ENCODE measurements at regions not wholly inside any gene's neighbourhood (a gene's known extent, or its start where the extent isn't known, plus 50 kb on each side); places are given as distances from the start of the nearest gene placed in this dataset.

DNA sequence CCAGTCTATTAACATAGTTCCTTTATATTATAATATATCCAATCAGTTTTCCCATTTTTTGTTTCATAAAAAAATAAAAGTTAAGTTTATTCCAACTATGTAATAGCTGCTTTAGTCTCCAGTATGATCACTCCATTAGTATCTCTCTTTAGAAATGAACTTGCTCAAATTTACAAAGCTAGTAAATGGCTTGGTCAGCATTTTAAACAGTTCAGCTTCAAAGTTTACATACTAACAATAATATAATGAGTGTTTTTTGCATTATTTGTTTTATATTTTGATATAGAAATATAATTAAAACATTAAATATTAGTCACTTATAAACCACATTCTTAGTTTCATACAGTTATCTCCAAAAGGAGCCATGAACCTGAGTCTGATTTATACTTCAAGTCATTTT, 1073.8 kb downstream of the SLITRK5 start:
- H3K4me3 ChIP-seq (ENCODE audit: low read length): no peak overlapping the region
- no peaks in the 10 kb centered on the region for H3K9me3 ChIP-seq (ENCODE audit: control insufficient read depth, insufficient read depth, low read length)
- H3K36me3 ChIP-seq (ENCODE audit: control insufficient read depth, insufficient read depth, low read length): no peaks in the 10 kb centered on the region
- no peak overlapping the region for H3K27ac Mint-ChIP-seq
- H3K4me1 Mint-ChIP-seq: peaks cover 5 to 11% of the 10 kb centered on the region in 2 donors
- H3K27me3 Mint-ChIP-seq (ENCODE audit: low read depth in 2 of 2): no peaks in the 10 kb centered on the region
- no peaks in the 10 kb centered on the region for H3K27me3 ChIP-seq (ENCODE audit: control insufficient read depth, insufficient read depth, low read length)
- H3K36me3 Mint-ChIP-seq: peaks cover 7% of the 10 kb centered on the region
- ATAC-seq (no peak), DNase-seq (no peak)
- no peak overlapping the region for H3K4me3 Mint-ChIP-seq
- H3K9me3 Mint-ChIP-seq: no peaks in the 10 kb centered on the region
- H3K27ac ChIP-seq (ENCODE audit: low read length): no peak overlapping the region
- intact Hi-C loops (cut with micrococcal nuclease): no loop called here
- TF ChIP-seq, protein P1, sequence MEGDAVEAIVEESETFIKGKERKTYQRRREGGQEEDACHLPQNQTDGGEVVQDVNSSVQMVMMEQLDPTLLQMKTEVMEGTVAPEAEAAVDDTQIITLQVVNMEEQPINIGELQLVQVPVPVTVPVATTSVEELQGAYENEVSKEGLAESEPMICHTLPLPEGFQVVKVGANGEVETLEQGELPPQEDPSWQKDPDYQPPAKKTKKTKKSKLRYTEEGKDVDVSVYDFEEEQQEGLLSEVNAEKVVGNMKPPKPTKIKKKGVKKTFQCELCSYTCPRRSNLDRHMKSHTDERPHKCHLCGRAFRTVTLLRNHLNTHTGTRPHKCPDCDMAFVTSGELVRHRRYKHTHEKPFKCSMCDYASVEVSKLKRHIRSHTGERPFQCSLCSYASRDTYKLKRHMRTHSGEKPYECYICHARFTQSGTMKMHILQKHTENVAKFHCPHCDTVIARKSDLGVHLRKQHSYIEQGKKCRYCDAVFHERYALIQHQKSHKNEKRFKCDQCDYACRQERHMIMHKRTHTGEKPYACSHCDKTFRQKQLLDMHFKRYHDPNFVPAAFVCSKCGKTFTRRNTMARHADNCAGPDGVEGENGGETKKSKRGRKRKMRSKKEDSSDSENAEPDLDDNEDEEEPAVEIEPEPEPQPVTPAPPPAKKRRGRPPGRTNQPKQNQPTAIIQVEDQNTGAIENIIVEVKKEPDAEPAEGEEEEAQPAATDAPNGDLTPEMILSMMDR (IDR thresholded peaks at IDR 0.05): no peak
- H3K4me1 ChIP-seq (ENCODE audit: control insufficient read depth, insufficient read depth, low read length): no peaks in the 10 kb centered on the region

DNA sequence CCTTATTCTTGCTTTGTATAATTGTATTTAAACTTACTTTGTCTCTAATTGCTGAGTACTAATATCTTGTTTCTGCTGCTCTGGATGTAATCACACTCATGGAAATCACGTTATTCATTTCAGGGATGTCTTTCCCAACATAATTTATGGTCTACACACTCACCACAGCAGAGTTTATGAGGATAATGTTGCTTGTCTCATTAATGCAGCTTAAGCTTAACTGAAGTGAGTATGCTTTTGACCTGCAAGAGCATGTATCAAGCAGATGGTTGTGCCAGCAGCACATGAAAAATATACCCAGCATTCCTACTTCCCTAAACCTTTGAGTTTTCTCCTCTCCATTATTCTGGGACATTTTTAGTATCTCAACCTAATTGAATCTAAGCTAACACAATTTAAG, 1080.9 kb downstream of the SLITRK5 start:
- WGBS (ENCODE audit: insufficient coverage): no CpG with 5 or more reads among the region's 1 CpG
- Mint-ChIP-seq H3K27me3 (ENCODE audit: low read depth in 2 of 2) (no peaks in the 10 kb centered on the region), H3K27ac (no peak overlapping the region), H3K36me3 (no peaks in the 10 kb centered on the region), H3K9me3 (peaks cover 0 to 2% of the 10 kb centered on the region in 2 donors), H3K4me3 (no peak overlapping the region), H3K4me1 (peaks cover 5 to 16% of the 10 kb centered on the region in 2 donors)
- TF ChIP-seq, protein P1 (IDR thresholded peaks at IDR 0.05): no peak
- Histone ChIP-seq H3K36me3 (ENCODE audit: control insufficient read depth, insufficient read depth, low read length) (no peaks in the 10 kb centered on the region), H3K9me3 (ENCODE audit: control insufficient read depth, insufficient read depth, low read length) (no peaks in the 10 kb centered on the region), H3K27me3 (ENCODE audit: control insufficient read depth, insufficient read depth, low read length) (no peaks in the 10 kb centered on the region), H3K27ac (ENCODE audit: low read length) (no peak overlapping the region), H3K4me3 (ENCODE audit: low read length) (no peak overlapping the region), H3K4me1 (ENCODE audit: control insufficient read depth, insufficient read depth, low read length) (no peaks in the 10 kb centered on the region)
- DNase-seq: no peak
- no peak for ATAC-seq
- intact Hi-C loops (cut with micrococcal nuclease): no loop called here

- Histone ChIP-seq H3K4me1 (ENCODE audit: control insufficient read depth, insufficient read depth, low read length) (no peaks in the 10 kb centered on the region), H3K9me3 (ENCODE audit: control insufficient read depth, insufficient read depth, low read length) (no peaks in the 10 kb centered on the region), H3K27ac (ENCODE audit: low read length) (no peak overlapping the region), H3K4me3 (ENCODE audit: low read length) (no peak overlapping the region), H3K36me3 (ENCODE audit: control insufficient read depth, insufficient read depth, low read length) (no peaks in the 10 kb centered on the region), H3K27me3 (ENCODE audit: control insufficient read depth, insufficient read depth, low read length) (no peaks in the 10 kb centered on the region)
- peaks cover 4 to 10% of the 10 kb centered on the region in 2 donors for H3K9me3 Mint-ChIP-seq
- H3K4me1 Mint-ChIP-seq: peaks cover 3 to 14% of the 10 kb centered on the region in 2 donors
- intact Hi-C loops (cut with micrococcal nuclease): no loop called here
- H3K27ac Mint-ChIP-seq: no peak overlapping the region
- ATAC-seq: no peak
- no peaks in the 10 kb centered on the region for H3K27me3 Mint-ChIP-seq (ENCODE audit: low read depth in 2 of 2)
- peaks cover 12% of the 10 kb centered on the region for H3K36me3 Mint-ChIP-seq
- DNase-seq: no peak
- TF ChIP-seq, protein P1 (IDR thresholded peaks at IDR 0.05): no peak
- 100% methylated on average over 1 of the region's 1 CpG for WGBS (ENCODE audit: insufficient coverage)
- H3K4me3 Mint-ChIP-seq: no peak overlapping the region
Measured at GRCh38 chr13:88754141-88754540, 1083.0 kb downstream of the SLITRK5 start.

- no peaks in the 10 kb centered on the region for H3K27me3 Mint-ChIP-seq (ENCODE audit: low read depth in 2 of 2)
- H3K9me3 ChIP-seq (ENCODE audit: control insufficient read depth, insufficient read depth, low read length): no peaks in the 10 kb centered on the region
- 95% methylated on average over 1 of the region's 4 CpGs for WGBS (ENCODE audit: insufficient coverage)
- H3K27ac ChIP-seq (ENCODE audit: low read length): no peak overlapping the region
- no peak for DNase-seq
- no peak for ATAC-seq
- TF ChIP-seq, protein P1 (IDR thresholded peaks at IDR 0.05): no peak
- peaks cover 4 to 8% of the 10 kb centered on the region in 2 donors for H3K9me3 Mint-ChIP-seq
- H3K4me3 ChIP-seq (ENCODE audit: low read length): no peak overlapping the region
- no peaks in the 10 kb centered on the region for H3K4me1 Mint-ChIP-seq
- no peaks in the 10 kb centered on the region for H3K4me1 ChIP-seq (ENCODE audit: control insufficient read depth, insufficient read depth, low read length)
- intact Hi-C loops (cut with micrococcal nuclease): no loop called here
- H3K36me3 Mint-ChIP-seq: peaks cover 12% of the 10 kb centered on the region
- H3K4me3 Mint-ChIP-seq: no peak overlapping the region
- no peaks in the 10 kb centered on the region for H3K36me3 ChIP-seq (ENCODE audit: control insufficient read depth, insufficient read depth, low read length)
- H3K27ac Mint-ChIP-seq: no peak overlapping the region
- H3K27me3 ChIP-seq (ENCODE audit: control insufficient read depth, insufficient read depth, low read length): no peaks in the 10 kb centered on the region
Measured at GRCh38 chr13:88761145-88761544, 1090.0 kb downstream of the SLITRK5 start.
